Upper lobe of right lung (tissue), 1 donor: ENCODE measurements at regions not wholly inside any gene's neighbourhood (a gene's known extent, or its start where the extent isn't known, plus 50 kb on each side); places are given as distances from the start of the nearest gene placed in this dataset.

ENCODE experiments used
- ATAC-seq: fragments of 200-7000 bp; cut with Tn5 transposase; one replicate; pipeline ENCODE4 v1.9.1; 2020; ENCODE audit warnings: mild to moderate bottlenecking, moderate library complexity
- DNase-seq: peaks from one replicate; pipeline ENCODE4 v3.0.0-alpha.2; 2020
- H3K27ac ChIP-seq: fragments of 200-600 bp; one replicate; pipeline ENCODE4 v1.8.0; 2022
- H3K27me3 ChIP-seq: fragments of 200-600 bp; one replicate; pipeline ENCODE4 v1.8.0; 2022; ENCODE audit warnings: mild to moderate bottlenecking
- H3K36me3 ChIP-seq: fragments of 200-600 bp; one replicate; pipeline ENCODE4 v1.8.0; 2022
- H3K4me1 ChIP-seq: fragments of 200-600 bp; one replicate; pipeline ENCODE4 v1.8.0; 2022
- H3K4me3 ChIP-seq: fragments of 200-600 bp; one replicate; pipeline ENCODE4 v1.8.0; 2022; ENCODE audit warnings: mild to moderate bottlenecking
- H3K9me3 ChIP-seq: fragments of 200-600 bp; one replicate; pipeline ENCODE4 v1.8.0; 2022
- intact Hi-C: fragments of 100-400 bp; cut with DNase I; formaldehyde crosslinking; loops from one replicate; pipeline ENCODE4 v1.11.0; 2022
- TF ChIP-seq, protein P1 (sequence below): fragments of 200-600 bp; IDR thresholded peaks from one replicate; pipeline ENCODE4 v1.8.0; 2022; ENCODE audit warnings: antibody characterized with exemption
- donor health status: DM: no; HTN: yes; CAD: no; lungs with severe emphysema.

DNA sequence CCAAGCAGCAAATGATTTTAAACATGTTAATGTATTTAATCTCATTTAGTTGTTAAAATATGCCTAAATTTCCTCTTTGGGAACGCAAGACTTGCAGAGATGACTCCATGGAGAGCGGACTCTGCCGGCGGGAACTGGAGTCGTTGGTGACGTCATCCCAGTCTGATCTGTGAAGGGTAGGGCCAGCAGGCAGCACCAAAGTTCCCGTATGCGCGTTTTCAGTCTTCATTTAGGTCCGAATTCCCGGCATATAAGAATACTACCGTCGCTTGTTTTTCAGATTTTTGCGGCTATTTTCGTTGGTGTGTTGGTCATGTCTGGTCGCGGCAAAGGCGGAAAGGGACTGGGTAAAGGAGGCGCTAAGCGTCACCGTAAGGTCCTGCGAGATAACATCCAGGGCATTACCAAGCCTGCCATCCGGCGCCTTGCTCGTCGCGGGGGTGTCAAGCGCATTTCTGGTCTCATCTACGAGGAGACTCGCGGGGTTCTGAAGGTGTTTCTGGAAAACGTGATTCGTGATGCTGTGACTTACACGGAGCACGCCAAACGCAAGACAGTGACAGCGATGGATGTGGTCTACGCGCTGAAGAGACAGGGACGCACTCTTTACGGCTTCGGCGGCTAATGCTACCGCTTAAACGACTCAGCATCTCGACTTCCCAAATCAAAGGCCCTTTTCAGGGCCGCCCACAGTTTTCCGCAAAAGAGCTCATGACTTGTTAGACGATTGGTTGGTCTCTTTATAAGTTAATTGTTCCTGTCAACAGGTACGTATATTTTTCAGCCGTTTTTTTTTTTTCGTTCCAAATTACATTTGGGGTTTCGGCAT lies 117.3 kb downstream of the HFE start:
- Histone ChIP-seq H3K9me3 (no peaks in the 10 kb centered on the region), H3K4me3 (peak overlapping the region; percentile 61), H3K27ac (peak overlapping the region; percentile 94), H3K36me3 (no peaks in the 10 kb centered on the region), H3K27me3 (peaks cover 50% of the 10 kb centered on the region), H3K4me1 (peaks cover 6% of the 10 kb centered on the region)
- ATAC-seq (peak; percentile 89), DNase-seq (peak; percentile 89)
- intact Hi-C loops = no loop called here
- TF ChIP-seq, protein P1, sequence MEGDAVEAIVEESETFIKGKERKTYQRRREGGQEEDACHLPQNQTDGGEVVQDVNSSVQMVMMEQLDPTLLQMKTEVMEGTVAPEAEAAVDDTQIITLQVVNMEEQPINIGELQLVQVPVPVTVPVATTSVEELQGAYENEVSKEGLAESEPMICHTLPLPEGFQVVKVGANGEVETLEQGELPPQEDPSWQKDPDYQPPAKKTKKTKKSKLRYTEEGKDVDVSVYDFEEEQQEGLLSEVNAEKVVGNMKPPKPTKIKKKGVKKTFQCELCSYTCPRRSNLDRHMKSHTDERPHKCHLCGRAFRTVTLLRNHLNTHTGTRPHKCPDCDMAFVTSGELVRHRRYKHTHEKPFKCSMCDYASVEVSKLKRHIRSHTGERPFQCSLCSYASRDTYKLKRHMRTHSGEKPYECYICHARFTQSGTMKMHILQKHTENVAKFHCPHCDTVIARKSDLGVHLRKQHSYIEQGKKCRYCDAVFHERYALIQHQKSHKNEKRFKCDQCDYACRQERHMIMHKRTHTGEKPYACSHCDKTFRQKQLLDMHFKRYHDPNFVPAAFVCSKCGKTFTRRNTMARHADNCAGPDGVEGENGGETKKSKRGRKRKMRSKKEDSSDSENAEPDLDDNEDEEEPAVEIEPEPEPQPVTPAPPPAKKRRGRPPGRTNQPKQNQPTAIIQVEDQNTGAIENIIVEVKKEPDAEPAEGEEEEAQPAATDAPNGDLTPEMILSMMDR = peak; percentile 31

DNA sequence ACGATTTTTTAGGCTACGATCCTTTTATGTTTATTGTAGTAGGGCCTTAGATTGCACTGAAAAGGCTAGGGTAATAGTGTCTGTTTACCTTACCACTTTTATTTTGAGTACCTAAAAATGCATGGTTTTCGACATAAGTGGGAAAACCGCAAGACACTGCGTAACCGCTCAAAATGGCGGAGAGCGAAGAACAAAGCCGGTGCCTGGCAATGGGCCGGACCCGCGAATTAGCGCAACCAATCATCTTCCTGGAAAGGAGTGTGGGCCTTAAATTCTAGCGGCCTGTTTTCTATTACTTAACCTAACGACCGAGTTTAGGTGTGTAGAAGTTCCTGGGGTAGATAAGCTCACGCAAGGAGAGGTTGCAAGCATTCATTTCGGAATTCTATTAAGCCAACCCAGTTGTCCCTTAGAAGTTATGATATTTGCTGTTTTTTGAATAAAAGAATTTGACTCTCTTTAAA lies 118.0 kb downstream of the HFE start:
- peaks cover 43% of the 10 kb centered on the region for H3K27me3 ChIP-seq
- H3K4me3 ChIP-seq = peak overlapping the region; percentile 61
- H3K36me3 ChIP-seq = no peaks in the 10 kb centered on the region
- TF ChIP-seq, protein P1 = no peak
- ATAC-seq = peak; percentile 84
- DNase-seq = peak; percentile 86
- intact Hi-C loops = no loop called here
- H3K27ac ChIP-seq = peak overlapping the region; percentile 94
- no peaks in the 10 kb centered on the region for H3K9me3 ChIP-seq
- peaks cover 6% of the 10 kb centered on the region for H3K4me1 ChIP-seq

DNA sequence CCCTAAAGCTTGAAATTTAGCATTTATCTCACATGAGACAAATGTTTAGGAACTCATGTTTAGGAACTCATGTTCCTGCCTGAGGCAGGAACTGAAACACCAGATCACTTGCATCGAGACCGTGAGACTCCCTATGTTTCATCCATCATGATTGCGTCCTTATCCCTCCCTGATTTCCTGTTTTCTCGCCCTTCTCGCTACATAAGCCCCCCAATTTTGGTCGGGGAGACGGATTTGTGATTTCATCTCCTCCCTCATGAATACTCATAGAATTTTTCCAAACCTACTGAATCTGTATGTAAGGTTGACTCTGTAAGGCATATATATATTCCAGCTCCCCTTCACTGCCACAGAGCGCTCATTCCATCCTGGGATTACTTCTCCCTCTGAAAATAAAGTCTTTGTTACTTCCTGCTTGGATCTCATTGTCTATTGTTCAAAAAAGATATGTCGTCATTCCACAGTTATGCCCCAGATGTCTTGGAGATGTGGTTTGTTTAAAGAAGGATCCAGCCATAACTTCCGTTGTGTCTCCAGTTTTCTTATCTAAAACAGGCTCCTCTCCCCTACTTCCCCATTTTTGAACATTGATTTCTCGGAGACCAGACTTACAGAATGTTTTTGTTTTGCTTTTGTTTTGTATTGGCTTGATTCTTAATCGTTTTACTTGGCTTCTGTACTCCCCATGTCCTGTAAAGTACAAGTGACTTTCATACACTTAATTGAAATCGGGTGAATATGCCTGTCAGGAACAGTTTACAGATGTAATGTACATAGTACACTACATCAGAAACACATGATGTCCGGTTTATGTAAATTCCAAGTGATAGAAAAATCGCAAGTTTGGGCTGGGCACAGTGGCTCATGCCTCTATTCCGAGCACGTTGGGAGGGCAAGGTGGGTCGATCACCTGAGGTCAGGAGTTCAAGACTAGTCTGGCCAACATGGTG lies 118.7 kb downstream of the HFE start:
- intact Hi-C loops = no loop called here
- Histone ChIP-seq H3K27me3 (peaks cover 36% of the 10 kb centered on the region), H3K4me3 (peak overlapping the region; percentile 61), H3K36me3 (no peaks in the 10 kb centered on the region), H3K9me3 (no peaks in the 10 kb centered on the region), H3K4me1 (peaks cover 6% of the 10 kb centered on the region), H3K27ac (peak overlapping the region; percentile 94)
- DNase-seq (no peak), ATAC-seq (peak; percentile 49)
- TF ChIP-seq, protein P1 = no peak

DNA sequence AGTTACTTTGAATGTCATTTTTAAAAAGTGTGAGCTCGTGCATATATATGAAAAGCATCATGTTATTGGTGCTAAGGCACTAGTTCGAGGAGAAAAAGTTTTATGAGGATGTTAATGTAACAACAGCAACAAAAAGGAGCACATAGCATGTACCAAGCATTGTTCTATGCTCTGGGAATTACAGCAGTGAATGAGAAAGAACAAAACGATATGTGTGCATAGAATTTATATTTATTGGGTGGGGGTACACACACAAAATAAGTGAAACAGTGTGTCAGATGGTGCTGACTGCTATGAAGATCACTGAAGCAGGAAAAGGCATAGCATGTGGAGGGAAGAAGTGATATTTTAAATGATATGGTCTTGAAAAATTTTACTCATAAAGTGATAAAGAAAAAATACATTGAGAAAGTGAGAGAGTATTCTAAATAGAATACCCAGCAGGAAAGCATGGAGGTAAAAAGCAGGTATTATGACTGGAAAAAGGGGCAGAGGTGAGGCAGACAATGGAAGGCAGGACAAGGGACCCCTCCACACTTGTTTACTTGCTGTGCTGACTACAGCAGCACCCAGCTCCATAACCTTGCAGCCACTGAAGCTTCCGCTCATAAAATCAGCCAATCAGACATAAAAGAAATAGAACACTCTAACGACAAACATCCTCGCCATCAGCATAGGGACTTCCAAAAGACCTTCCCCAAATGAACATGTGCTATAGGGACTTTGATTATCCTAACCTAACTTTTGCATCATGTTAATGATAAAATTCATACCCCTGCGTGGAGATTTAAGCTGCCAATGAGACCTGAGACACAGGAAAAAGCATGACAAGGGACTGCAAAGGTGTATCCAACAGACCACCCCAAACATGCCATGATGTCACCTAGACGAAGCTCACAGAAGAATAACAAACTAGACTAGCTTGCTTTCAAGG lies 119.9 kb downstream of the HFE start:
- peak overlapping the region; percentile 61 for H3K4me3 ChIP-seq

More for the DNA sequence above, 119.9 kb downstream of the HFE start:
- intact Hi-C loops = no loop called here
- Histone ChIP-seq H3K9me3 (no peaks in the 10 kb centered on the region), H3K4me1 (peaks cover 6% of the 10 kb centered on the region), H3K27ac (peak overlapping the region; percentile 94), H3K36me3 (no peaks in the 10 kb centered on the region), H3K27me3 (peaks cover 34% of the 10 kb centered on the region)
- TF ChIP-seq, protein P1 = no peak
- no peak for DNase-seq
- no peak for ATAC-seq
